GM23338 (cell line): ENCODE measurements at regions not wholly inside any gene's neighbourhood (a gene's known extent, or its start where the extent isn't known, plus 50 kb on each side); places are given as distances from the start of the nearest gene placed in this dataset.
A peak's percentile ranks its signal among the peaks of the same experiment; 100 is the strongest.

Experiments used
- ATAC-seq: fragments of 200-7000 bp; cut with Tn5 transposase; 3 replicates; pipeline ENCODE4 v1.9.1; 2020
- DNase-seq: peaks from one replicate; pipeline ENCODE4 v3.0.0-alpha.2; 2015; ENCODE audit warnings: low spot score
- H2AFZ ChIP-seq: fragments of 200-600 bp; sonication (generic); 2 replicates; pipeline ENCODE4 v1.8.0; 2016; ENCODE audit warnings: antibody characterized with exemption, mild to moderate bottlenecking, moderate library complexity
- H3F3A ChIP-seq: fragments of 200-600 bp; sonication (generic); replicated peaks from 2 replicates; pipeline ENCODE4 v1.8.0; 2017; ENCODE audit warnings: antibody characterized with exemption, mixed run types, low read depth
- H3K27ac ChIP-seq: fragments of 200-600 bp; sonication (generic); 2 replicates; pipeline ENCODE4 v1.6.1; 2016; ENCODE audit warnings: low read depth
- H3K27me3 ChIP-seq: fragments of 200-600 bp; sonication (generic); 2 replicates; pipeline ENCODE4 v1.8.0; 2016; ENCODE audit warnings: mild to moderate bottlenecking, mixed run types, moderate library complexity; ENCODE audit not compliant: insufficient read depth
- H3K36me3 ChIP-seq: fragments of 200-600 bp; sonication (generic); 2 replicates; pipeline ENCODE4 v1.8.0; 2016; ENCODE audit warnings: mild to moderate bottlenecking; ENCODE audit not compliant: insufficient read depth
- H3K4me1 ChIP-seq: fragments of 200-600 bp; sonication (generic); 2 replicates; pipeline ENCODE4 v1.8.0; 2016; ENCODE audit warnings: mild to moderate bottlenecking, moderate library complexity; ENCODE audit not compliant: insufficient read depth
- H3K4me2 ChIP-seq: fragments of 200-600 bp; sonication (generic); 2 replicates; pipeline ENCODE4 v1.7.1; 2017; ENCODE audit warnings: mixed run types
- H3K4me3 ChIP-seq: fragments of 200-600 bp; sonication (generic); 2 replicates; pipeline ENCODE4 v1.6.1; 2016; ENCODE audit warnings: mixed run types
- H3K79me2 ChIP-seq: fragments of 200-600 bp; sonication (generic); replicated peaks from 2 replicates; pipeline ENCODE4 v1.8.0; 2017; ENCODE audit warnings: mild to moderate bottlenecking; ENCODE audit not compliant: insufficient read depth
- H3K9me2 ChIP-seq: fragments of 200-600 bp; sonication (generic); 2 replicates; pipeline ENCODE4 v1.8.0; 2017; ENCODE audit not compliant: insufficient read depth
- H4K20me1 ChIP-seq: fragments of 200-600 bp; sonication (generic); replicated peaks from 2 replicates; pipeline ENCODE4 v1.8.0; 2017; ENCODE audit warnings: mild to moderate bottlenecking; ENCODE audit not compliant: insufficient read depth
- H3K27ac Mint-ChIP-seq: 2 replicates; pipeline ENCODE4 v1.8.0; 2020; ENCODE audit warnings: inconsistent platforms, mild to moderate bottlenecking, moderate library complexity, mixed read lengths
- H3K27me3 Mint-ChIP-seq: 3 replicates; pipeline ENCODE4 v1.8.0; 2022; ENCODE audit warnings: low read depth, mild to moderate bottlenecking, moderate library complexity, mixed read lengths, inconsistent platforms; ENCODE audit not compliant: insufficient read depth, poor library complexity
- H3K36me3 Mint-ChIP-seq: 3 replicates; pipeline ENCODE4 v1.8.0; 2021; ENCODE audit warnings: low read depth, mild to moderate bottlenecking, inconsistent platforms, moderate library complexity, mixed read lengths
- H3K4me1 Mint-ChIP-seq: 3 replicates; pipeline ENCODE4 v1.8.0; 2020; ENCODE audit warnings: mild to moderate bottlenecking, inconsistent platforms, mixed read lengths
- H3K4me3 Mint-ChIP-seq: 3 replicates; pipeline ENCODE4 v1.8.0; 2021; ENCODE audit warnings: moderate library complexity, mild to moderate bottlenecking, inconsistent platforms, mixed read lengths
- H3K9me3 Mint-ChIP-seq: 3 replicates; pipeline ENCODE4 v1.8.0; 2020; ENCODE audit warnings: moderate library complexity, mild to moderate bottlenecking, inconsistent platforms, mixed read lengths
- CREB1 ChIP-seq: fragments of 250-450 bp; sonication (Bioruptor Pico); IDR thresholded peaks from 2 replicates; pipeline ENCODE4 v1.5.0; 2020; ENCODE audit warnings: low read depth, mild to moderate bottlenecking, moderate library complexity
- CTCF ChIP-seq, 2 experiments: fragments of 200-600 bp in 1 of 2; sonication (generic) in 1 of 2; conservative IDR thresholded peaks; 2 replicates each; pipeline versions ENCODE4 v1.5.1 to v1.6.1; 2016 to 2017; ENCODE audit warnings: antibody characterized with exemption in 2 of 2, low read depth in 2 of 2, mild to moderate bottlenecking in 2 of 2, moderate library complexity in 1 of 2
- ETS1 ChIP-seq: IDR thresholded peaks from 2 replicates; pipeline ENCODE4 v1.6.1; 2016; ENCODE audit warnings: antibody characterized with exemption
- EZH2 ChIP-seq: fragments of 200-600 bp; sonication (generic); IDR thresholded peaks from one replicate; pipeline ENCODE4 v1.8.0; 2017; ENCODE audit warnings: antibody characterized with exemption, mild to moderate bottlenecking, low read depth; ENCODE audit not compliant: unreplicated experiment
- JUNB ChIP-seq: IDR thresholded peaks from one replicate; pipeline ENCODE4 v1.6.1; 2016; ENCODE audit warnings: antibody characterized with exemption; ENCODE audit not compliant: unreplicated experiment
- NANOG ChIP-seq: IDR thresholded peaks from 2 replicates; pipeline ENCODE4 v1.6.1; 2016; ENCODE audit warnings: antibody characterized with exemption, borderline replicate concordance
- POLR2AphosphoS5 ChIP-seq: IDR thresholded peaks from 2 replicates; pipeline ENCODE4 v1.6.1; 2016; ENCODE audit warnings: antibody characterized with exemption, low read depth
- STAT1 ChIP-seq: IDR thresholded peaks from one replicate; pipeline ENCODE4 v1.6.1; 2016; ENCODE audit warnings: antibody characterized with exemption; ENCODE audit not compliant: unreplicated experiment
- ZNF114 ChIP-seq: fragments of 250-450 bp; sonication (Bioruptor Pico); IDR thresholded peaks from 2 replicates; pipeline ENCODE4 v1.5.0; 2020; ENCODE audit warnings: mild to moderate bottlenecking, moderate library complexity
- ZNF331 ChIP-seq: fragments of 250-450 bp; sonication (Bioruptor Pico); IDR thresholded peaks from 2 replicates; pipeline ENCODE4 v1.5.0; 2020; ENCODE audit warnings: low read depth, mild to moderate bottlenecking, moderate library complexity
- ZNF462 ChIP-seq: fragments of 250-450 bp; sonication (Bioruptor Pico); IDR thresholded peaks from 2 replicates; pipeline ENCODE4 v1.5.0; 2020; ENCODE audit warnings: mild to moderate bottlenecking, moderate library complexity

DNA sequence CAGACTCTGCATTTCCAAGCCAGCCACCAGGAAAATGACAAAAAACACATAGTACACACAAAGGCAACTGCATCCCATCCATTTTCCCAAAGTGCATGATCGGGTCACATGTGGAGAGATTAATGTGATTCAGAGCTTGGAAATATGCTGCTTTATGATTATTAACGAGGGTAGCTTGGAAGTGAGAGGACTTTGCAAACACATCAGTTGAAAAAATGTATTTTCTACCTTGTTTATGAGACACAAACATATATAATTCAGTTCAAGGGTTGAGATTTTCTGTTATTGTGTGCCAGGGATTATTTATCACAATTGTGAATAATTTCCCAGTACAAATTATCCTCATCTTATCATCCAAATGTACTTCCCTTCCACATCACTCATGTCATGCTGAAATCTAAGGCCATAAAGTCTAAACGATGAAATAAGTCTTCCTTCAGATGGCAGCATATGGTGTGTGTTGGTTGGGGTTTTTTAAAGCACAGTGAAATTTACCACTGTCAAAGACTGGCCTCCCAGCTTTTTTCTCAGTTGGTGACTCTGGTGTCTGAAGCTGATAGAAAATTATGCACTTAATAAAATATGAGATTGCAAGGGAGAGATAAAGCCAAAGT, 104.7 kb upstream of the ADAMTS18 start:
- H2AFZ ChIP-seq, result no peak overlapping the region
- no peak overlapping the region for H3K27ac ChIP-seq
- no peak for DNase-seq
- H3K4me3 ChIP-seq, result no peak overlapping the region
- H3K27me3 Mint-ChIP-seq, result peaks cover 5% of the 10 kb centered on the region
- no peaks in the 10 kb centered on the region for H3K79me2 ChIP-seq
- peaks cover 5% of the 10 kb centered on the region; the same call in 1 of the 2 replicates for H3K9me2 ChIP-seq
- H3K4me3 Mint-ChIP-seq, result no peak overlapping the region
- no peak for ATAC-seq
- H4K20me1 ChIP-seq, result no peaks in the 10 kb centered on the region
- H3K27ac Mint-ChIP-seq, result no peak overlapping the region
- H3F3A ChIP-seq, result no peaks in the 10 kb centered on the region
- H3K4me2 ChIP-seq, result no peak overlapping the region
- H3K36me3 ChIP-seq, result no peaks in the 10 kb centered on the region
- H3K36me3 Mint-ChIP-seq, result no peaks in the 10 kb centered on the region
- H3K4me1 Mint-ChIP-seq, result peaks cover 18% of the 10 kb centered on the region
- TF ChIP-seq ZNF331 (CRISPR knock-in tag) (no peak), POLR2AphosphoS5 (no peak), ZNF114 (CRISPR knock-in tag) (no peak), STAT1 (no peak), ETS1 (no peak)
- H3K27me3 ChIP-seq, result no peaks in the 10 kb centered on the region
- 0 out of 2 replicates have a peak, but pooled peaks cover 5% of the 10 kb centered on the region for H3K4me1 ChIP-seq
- no peaks in the 10 kb centered on the region for H3K9me3 Mint-ChIP-seq

DNA sequence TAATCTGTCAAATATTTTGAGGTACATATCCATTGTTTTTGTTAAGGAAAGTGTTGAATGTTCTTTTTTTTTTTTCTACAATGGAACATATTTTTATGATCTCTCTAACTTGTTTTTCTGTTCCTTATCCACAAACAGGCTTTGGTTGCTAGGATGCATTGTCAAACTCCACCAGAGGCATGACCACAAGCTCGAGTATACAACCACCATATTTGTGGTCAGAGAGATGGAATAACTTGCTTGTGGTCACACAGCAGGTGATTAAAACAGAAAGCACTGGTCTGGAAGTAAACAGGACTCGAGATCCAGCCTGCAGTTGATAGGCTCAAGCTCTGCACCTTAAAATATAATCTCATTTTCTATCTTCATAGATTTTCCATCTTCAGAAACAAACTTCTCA, 105.8 kb upstream of the ADAMTS18 start:
- H3K36me3 ChIP-seq, result no peaks in the 10 kb centered on the region
- Mint-ChIP-seq H3K27ac (peak overlapping the region; percentile 75; the same call in 1 of the 2 replicates), H3K4me3 (no peak overlapping the region), H3K36me3 (no peaks in the 10 kb centered on the region), H3K9me3 (no peaks in the 10 kb centered on the region), H3K27me3 (peaks cover 5% of the 10 kb centered on the region), H3K4me1 (peaks cover 18% of the 10 kb centered on the region)
- H3K79me2 ChIP-seq, result no peaks in the 10 kb centered on the region
- ATAC-seq (no peak), DNase-seq (no peak)
- no peak overlapping the region for H3K4me2 ChIP-seq
- H3K27me3 ChIP-seq, result no peaks in the 10 kb centered on the region
- H3K4me1 ChIP-seq, result 0 out of 2 replicates have a peak, but pooled peaks cover 5% of the 10 kb centered on the region
- no peak overlapping the region for H3K27ac ChIP-seq
- no peaks in the 10 kb centered on the region for H4K20me1 ChIP-seq
- no peak overlapping the region for H3K4me3 ChIP-seq
- 0 out of 2 replicates have a peak overlapping the region, but pooled peaks have one; percentile 34 for H2AFZ ChIP-seq
- peaks cover 3% of the 10 kb centered on the region; the same call in 1 of the 2 replicates for H3K9me2 ChIP-seq
- no peaks in the 10 kb centered on the region for H3F3A ChIP-seq
- TF ChIP-seq POLR2AphosphoS5 (no peak), ZNF462 (CRISPR knock-in tag) (no peak), CREB1 (CRISPR knock-in tag) (no peak), STAT1 (no peak), ETS1 (no peak), ZNF114 (CRISPR knock-in tag) (no peak), JUNB (no peak), CTCF (conservative IDR thresholded peaks at IDR 0.05; ENCODE audit: low read depth in 2 of 2) (no peak), NANOG (no peak), EZH2 (no peak), ZNF331 (CRISPR knock-in tag) (no peak)
